GM18858 (cell line): ENCODE measurements at regions not wholly inside any gene's neighbourhood (a gene's known extent, or its start where the extent isn't known, plus 50 kb on each side); places are given as distances from the start of the nearest gene placed in this dataset.
"Not testable (repeated sequence)": the region's sequence is repeated elsewhere in the genome, so short reads cannot be mapped to it uniquely, and the experiment has no call there.

Experiments used
- ATAC-seq: cut with Tn5 transposase; IDR thresholded peaks from one replicate; pipeline ENCODE4 v1.9.1; 2021; ENCODE audit not compliant: unreplicated experiment

- ATAC-seq = no peak
These were observed 96.0 kb downstream of the RASGEF1B start for GRCh38 chr4:81375745-81376144.

GRCh38 chr4:81369886-81370285 is 101.8 kb downstream of the RASGEF1B start:
- no peak for ATAC-seq

- ATAC-seq = no peak
These were observed 104.9 kb downstream of the RASGEF1B start for GRCh38 chr4:81366779-81367178.

GRCh38 chr4:81360737-81361136 is 111.0 kb downstream of the RASGEF1B start:
- ATAC-seq = no peak

- ATAC-seq = no peak
These were observed 112.5 kb downstream of the RASGEF1B start for GRCh38 chr4:81359207-81359606.

GRCh38 chr4:81358154-81358553 is 113.6 kb downstream of the RASGEF1B start:
- ATAC-seq = no peak

- ATAC-seq = no peak
These were observed 115.1 kb downstream of the RASGEF1B start for GRCh38 chr4:81356621-81357020.

GRCh38 chr4:81355136-81355535 is 116.6 kb downstream of the RASGEF1B start:
- ATAC-seq = no peak

- ATAC-seq = no peak
These were observed 117.8 kb downstream of the RASGEF1B start for GRCh38 chr4:81353861-81354260.

- ATAC-seq = no peak
These were observed 119.3 kb downstream of the RASGEF1B start for GRCh38 chr4:81352446-81352835.

- ATAC-seq = peak; percentile 87
These were observed 119.9 kb downstream of the RASGEF1B start for GRCh38 chr4:81351654-81352445.

GRCh38 chr4:81350040-81350439 is 121.7 kb downstream of the RASGEF1B start:
- ATAC-seq = no peak

- ATAC-seq = no peak
These were observed 123.0 kb downstream of the RASGEF1B start for GRCh38 chr4:81348778-81349094.

GRCh38 chr4:81348086-81348777 is 123.5 kb downstream of the RASGEF1B start:
- ATAC-seq = no peak

GRCh38 chr4:81346719-81347118 is 125.0 kb downstream of the RASGEF1B start:
- no peak for ATAC-seq

GRCh38 chr4:81343536-81343935 is 128.2 kb downstream of the RASGEF1B start:
- no peak for ATAC-seq

- ATAC-seq = no peak
These were observed 128.0 kb upstream of the PRKG2 start for GRCh38 chr4:81343046-81343445.

GRCh38 chr4:81337211-81337610 is 122.2 kb upstream of the PRKG2 start:
- ATAC-seq = no peak

- ATAC-seq = no peak
These were observed 120.3 kb upstream of the PRKG2 start for GRCh38 chr4:81335122-81335912.

- ATAC-seq = no peak
These were observed 115.0 kb upstream of the PRKG2 start for GRCh38 chr4:81330018-81330417.

- ATAC-seq = no peak
These were observed 111.6 kb upstream of the PRKG2 start for GRCh38 chr4:81326581-81326980.

GRCh38 chr4:81324594-81324993 is 109.6 kb upstream of the PRKG2 start:
- ATAC-seq = not testable (repeated sequence)
